NB4 (cell line): ENCODE measurements at regions not wholly inside any gene's neighbourhood (a gene's known extent, or its start where the extent isn't known, plus 50 kb on each side); places are given as distances from the start of the nearest gene placed in this dataset.
A peak's percentile ranks its signal among the peaks of the same experiment; 100 is the strongest.
"Not testable (repeated sequence)": the region's sequence is repeated elsewhere in the genome, so short reads cannot be mapped to it uniquely, and the experiment has no call there.

Experiments
- DNase-seq: peaks from one replicate; pipeline ENCODE4 v3.0.0; 2010; ENCODE audit warnings: low read depth
- H3K4me3 ChIP-seq: one replicate; pipeline ENCODE4 v1.5.1; 2011; ENCODE audit warnings: mild to moderate bottlenecking, low read depth, low read length, moderate library complexity
- CTCF ChIP-seq: IDR thresholded peaks from one replicate; pipeline ENCODE4 v1.5.1; 2012; ENCODE audit warnings: low read depth, low read length
- MAX ChIP-seq: IDR thresholded peaks from 2 replicates; pipeline ENCODE4 v1.6.1; 2011; ENCODE audit warnings: low read depth, low read length
- MYC ChIP-seq: IDR thresholded peaks from 2 replicates; pipeline ENCODE4 v1.6.1; 2011; ENCODE audit warnings: low read depth, low read length
- POLR2A ChIP-seq: IDR thresholded peaks from 2 replicates; pipeline ENCODE4 v1.6.1; 2011; ENCODE audit warnings: mild to moderate bottlenecking; ENCODE audit not compliant: insufficient read length; ENCODE audit errors: extremely low read depth

GRCh38 chr19:34574704-34575103, 93.1 kb downstream of the WTIP start:
- DNase-seq: peak; percentile 45
- TF ChIP-seq CTCF (no peak), POLR2A (no peak), MAX (no peak), MYC (no peak)
- H3K4me3 ChIP-seq: no peak overlapping the region

GRCh38 chr19:34573226-34573864, 91.8 kb downstream of the WTIP start:
- no peak for DNase-seq
- no peak overlapping the region for H3K4me3 ChIP-seq
- TF ChIP-seq CTCF (no peak), MYC (no peak), POLR2A (no peak), MAX (no peak)

- not testable (repeated sequence) for H3K4me3 ChIP-seq, DNase-seq
Measured at GRCh38 chr19:34570140-34570539, 88.6 kb downstream of the WTIP start.

GRCh38 chr19:34562344-34562743, 80.8 kb downstream of the WTIP start:
- H3K4me3 ChIP-seq, DNase-seq: not testable (repeated sequence)
